ENCODE measurements at regions not wholly inside any gene's neighbourhood (a gene's known extent, or its start where the extent isn't known, plus 50 kb on each side); places are given as distances from the start of the nearest gene placed in this dataset.

DNA sequence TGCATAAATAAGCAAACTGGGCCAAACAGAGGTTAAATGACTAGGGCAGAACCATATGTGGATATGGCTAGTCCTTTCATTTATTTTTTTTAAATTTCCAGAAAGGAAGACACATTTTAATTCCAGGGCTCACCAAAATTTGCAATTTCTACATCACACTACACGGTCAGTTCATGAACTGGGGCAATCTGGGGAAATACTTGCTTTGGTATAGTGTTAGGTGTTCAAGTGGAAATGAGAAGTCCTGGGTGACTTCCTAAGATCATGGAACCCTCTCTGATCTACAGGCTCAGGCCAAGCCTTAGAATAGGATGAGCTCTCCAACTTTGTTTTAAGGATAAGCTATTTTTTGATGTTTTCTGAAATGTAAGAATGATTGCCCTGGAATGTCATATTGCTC, 128.6 kb upstream of the SPACA1 start:
- TF ChIP-seq, protein P1, sequence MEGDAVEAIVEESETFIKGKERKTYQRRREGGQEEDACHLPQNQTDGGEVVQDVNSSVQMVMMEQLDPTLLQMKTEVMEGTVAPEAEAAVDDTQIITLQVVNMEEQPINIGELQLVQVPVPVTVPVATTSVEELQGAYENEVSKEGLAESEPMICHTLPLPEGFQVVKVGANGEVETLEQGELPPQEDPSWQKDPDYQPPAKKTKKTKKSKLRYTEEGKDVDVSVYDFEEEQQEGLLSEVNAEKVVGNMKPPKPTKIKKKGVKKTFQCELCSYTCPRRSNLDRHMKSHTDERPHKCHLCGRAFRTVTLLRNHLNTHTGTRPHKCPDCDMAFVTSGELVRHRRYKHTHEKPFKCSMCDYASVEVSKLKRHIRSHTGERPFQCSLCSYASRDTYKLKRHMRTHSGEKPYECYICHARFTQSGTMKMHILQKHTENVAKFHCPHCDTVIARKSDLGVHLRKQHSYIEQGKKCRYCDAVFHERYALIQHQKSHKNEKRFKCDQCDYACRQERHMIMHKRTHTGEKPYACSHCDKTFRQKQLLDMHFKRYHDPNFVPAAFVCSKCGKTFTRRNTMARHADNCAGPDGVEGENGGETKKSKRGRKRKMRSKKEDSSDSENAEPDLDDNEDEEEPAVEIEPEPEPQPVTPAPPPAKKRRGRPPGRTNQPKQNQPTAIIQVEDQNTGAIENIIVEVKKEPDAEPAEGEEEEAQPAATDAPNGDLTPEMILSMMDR (conservative IDR thresholded peaks at IDR 0.05): no peak
- TF ChIP-seq ZFX (IDR thresholded peaks at IDR 0.05): no peak
